H9 (cell line): ENCODE measurements at regions not wholly inside any gene's neighbourhood (a gene's known extent, or its start where the extent isn't known, plus 50 kb on each side); places are given as distances from the start of the nearest gene placed in this dataset.

Source experiments
- DNase-seq: peaks from one replicate; pipeline ENCODE4 v3.0.0-alpha.2; 2017
- H2AFZ ChIP-seq: one replicate; pipeline ENCODE4 v1.6.1; 2013; ENCODE audit warnings: mild to moderate bottlenecking, low read length, control low read depth, moderate library complexity
- H2AK5ac ChIP-seq: 2 replicates; pipeline ENCODE4 v1.6.1; 2013; ENCODE audit warnings: low read length, control low read depth, mixed read lengths; ENCODE audit not compliant: insufficient read length
- H2BK120ac ChIP-seq: one replicate; pipeline ENCODE4 v1.6.1; 2013; ENCODE audit warnings: low read depth, mild to moderate bottlenecking, low read length, control low read depth, inconsistent platforms; ENCODE audit not compliant: poor library complexity, severe bottlenecking
- H2BK12ac ChIP-seq: 2 replicates; pipeline ENCODE4 v1.6.1; 2013; ENCODE audit warnings: low read length, control low read depth, mixed read lengths, low read depth; ENCODE audit not compliant: insufficient read length
- H2BK15ac ChIP-seq: 2 replicates; pipeline ENCODE4 v1.6.1; 2013; ENCODE audit warnings: low read depth, low read length, control low read depth
- H2BK20ac ChIP-seq: one replicate; pipeline ENCODE4 v1.6.1; 2013; ENCODE audit warnings: low read depth, mild to moderate bottlenecking, low read length, control low read depth, inconsistent platforms; ENCODE audit not compliant: poor library complexity, severe bottlenecking
- H2BK5ac ChIP-seq: 2 replicates; pipeline ENCODE4 v1.6.1; 2013; ENCODE audit warnings: low read length, control low read depth, mixed read lengths; ENCODE audit not compliant: insufficient read length
- H3K14ac ChIP-seq: 2 replicates; pipeline ENCODE4 v1.6.1; 2013; ENCODE audit warnings: low read length, control low read depth; ENCODE audit not compliant: insufficient read depth
- H3K18ac ChIP-seq: 2 replicates; pipeline ENCODE4 v1.6.1; 2013; ENCODE audit warnings: low read depth, mild to moderate bottlenecking, mixed read lengths, low read length, control low read depth; ENCODE audit not compliant: insufficient read length
- H3K23ac ChIP-seq: 2 replicates; pipeline ENCODE4 v1.6.1; 2013; ENCODE audit warnings: low read length, control low read depth, mixed read lengths, low read depth; ENCODE audit not compliant: insufficient read length
- H3K23me2 ChIP-seq: 2 replicates; pipeline ENCODE4 v1.6.1; 2013; ENCODE audit warnings: low read depth, mild to moderate bottlenecking, mixed read lengths, low read length, control low read depth; ENCODE audit not compliant: insufficient read length, poor library complexity, severe bottlenecking
- H3K27ac ChIP-seq: 2 replicates; pipeline ENCODE4 v1.5.1; 2013; ENCODE audit warnings: low read length, control low read depth, mixed read lengths, low read depth; ENCODE audit not compliant: insufficient read length
- H3K27me3 ChIP-seq: 2 replicates; pipeline ENCODE4 v1.6.1; 2013; ENCODE audit warnings: low read length, control low read depth, inconsistent platforms; ENCODE audit not compliant: insufficient read depth
- H3K4ac ChIP-seq: 2 replicates; pipeline ENCODE4 v1.6.1; 2013; ENCODE audit warnings: low read depth, mild to moderate bottlenecking, control low read depth, inconsistent platforms, low read length, moderate library complexity
- H3K4me1 ChIP-seq: 2 replicates; pipeline ENCODE4 v1.6.1; 2013; ENCODE audit warnings: low read length, control low read depth, inconsistent platforms; ENCODE audit not compliant: insufficient read depth
- H3K4me2 ChIP-seq: 2 replicates; pipeline ENCODE4 v1.6.1; 2013; ENCODE audit warnings: low read length, control low read depth, mixed read lengths; ENCODE audit not compliant: insufficient read length, insufficient read depth
- H3K56ac ChIP-seq: 2 replicates; pipeline ENCODE4 v1.6.1; 2013; ENCODE audit warnings: low read depth, mild to moderate bottlenecking, mixed read lengths, low read length, control low read depth; ENCODE audit not compliant: insufficient read length
- H3K79me1 ChIP-seq: 2 replicates; pipeline ENCODE4 v1.6.1; 2013; ENCODE audit warnings: low read depth, mild to moderate bottlenecking, moderate library complexity, low read length, control low read depth, inconsistent platforms; ENCODE audit not compliant: insufficient read depth, poor library complexity, severe bottlenecking
- H3K79me2 ChIP-seq: 2 replicates; pipeline ENCODE4 v1.6.1; 2013; ENCODE audit warnings: low read length, control low read depth, inconsistent platforms; ENCODE audit not compliant: insufficient read depth
- H3K9ac ChIP-seq: 2 replicates; pipeline ENCODE4 v1.6.1; 2013; ENCODE audit warnings: low read length, control low read depth, mixed read lengths; ENCODE audit not compliant: insufficient read length; ENCODE audit errors: extremely low read depth
- H3K9me3 ChIP-seq: one replicate; pipeline ENCODE4 v1.6.1; 2013; ENCODE audit warnings: low read depth, low read length, inconsistent platforms; ENCODE audit not compliant: control insufficient read depth
- H3T11ph ChIP-seq: one replicate; pipeline ENCODE4 v1.6.1; 2013; ENCODE audit warnings: mild to moderate bottlenecking, low read length, control low read depth, inconsistent platforms
- H4K20me1 ChIP-seq: one replicate; pipeline ENCODE4 v1.6.1; 2013; ENCODE audit not compliant: control insufficient read depth, insufficient read length, insufficient read depth
- H4K5ac ChIP-seq: 2 replicates; pipeline ENCODE4 v1.6.1; 2013; ENCODE audit warnings: low read depth, mild to moderate bottlenecking, mixed read lengths, low read length, control low read depth; ENCODE audit not compliant: insufficient read length
- H4K8ac ChIP-seq: replicated peaks from 2 replicates; pipeline ENCODE4 v1.6.1; 2013; ENCODE audit warnings: low read length, control low read depth, mixed read lengths, low read depth; ENCODE audit not compliant: insufficient read length
- H4K91ac ChIP-seq: 2 replicates; pipeline ENCODE4 v1.6.1; 2013; ENCODE audit warnings: low read depth, mild to moderate bottlenecking, moderate library complexity, mixed read lengths, low read length, control low read depth; ENCODE audit not compliant: insufficient read length
- H3K27ac Mint-ChIP-seq, 3 experiments: 2 replicates in 2 of 3; 3 replicates in 1 of 3; pipeline ENCODE4 v1.8.0; 2020 to 2021; ENCODE audit warnings: mixed read lengths in 3 of 3, mild to moderate bottlenecking in 1 of 3, moderate library complexity in 1 of 3
- H3K27me3 Mint-ChIP-seq: 2 replicates; pipeline ENCODE4 v1.8.0; 2021; ENCODE audit warnings: low read depth, mild to moderate bottlenecking, moderate library complexity, mixed read lengths
- H3K36me3 Mint-ChIP-seq, 3 experiments: 2 replicates in 2 of 3; 3 replicates in 1 of 3; pipeline ENCODE4 v1.8.0; 2020 to 2021; ENCODE audit warnings: low read depth in 3 of 3, mixed read lengths in 3 of 3; ENCODE audit not compliant: insufficient read depth in 1 of 3
- H3K4me1 Mint-ChIP-seq, 2 experiments: 2 replicates each; pipeline ENCODE4 v1.8.0; 2020; ENCODE audit warnings: mixed read lengths in 2 of 2
- H3K4me3 Mint-ChIP-seq, 2 experiments: 2 replicates in 1 of 2; 3 replicates in 1 of 2; pipeline ENCODE4 v1.8.0; 2020 to 2021; ENCODE audit warnings: mild to moderate bottlenecking in 2 of 2, mixed read lengths in 2 of 2, moderate library complexity in 1 of 2
- H3K9me3 Mint-ChIP-seq, 2 experiments: 2 replicates in 1 of 2; 3 replicates in 1 of 2; pipeline ENCODE4 v1.8.0; 2020; ENCODE audit warnings: mild to moderate bottlenecking in 2 of 2, mixed read lengths in 2 of 2, moderate library complexity in 1 of 2
- CTCF ChIP-seq: fragments of 200-600 bp; sonication (generic); conservative IDR thresholded peaks from 3 replicates; pipeline ENCODE4 v1.8.0; 2021; ENCODE audit warnings: antibody characterized with exemption, mild to moderate bottlenecking
- WGBS: extraction: QIAGEN DNeasy Blood & Tissue Kit; methylation state at CpG from one replicate; pipeline ENCODE4 v1.1.7; 2013; ENCODE audit warnings: missing lambda C conversion rate, low lambda C conversion rate, mixed read lengths; ENCODE audit not compliant: insufficient read length; ENCODE audit errors: extremely low coverage; 5-methylcytosine and 5-hydroxymethylcytosine counted together

DNA sequence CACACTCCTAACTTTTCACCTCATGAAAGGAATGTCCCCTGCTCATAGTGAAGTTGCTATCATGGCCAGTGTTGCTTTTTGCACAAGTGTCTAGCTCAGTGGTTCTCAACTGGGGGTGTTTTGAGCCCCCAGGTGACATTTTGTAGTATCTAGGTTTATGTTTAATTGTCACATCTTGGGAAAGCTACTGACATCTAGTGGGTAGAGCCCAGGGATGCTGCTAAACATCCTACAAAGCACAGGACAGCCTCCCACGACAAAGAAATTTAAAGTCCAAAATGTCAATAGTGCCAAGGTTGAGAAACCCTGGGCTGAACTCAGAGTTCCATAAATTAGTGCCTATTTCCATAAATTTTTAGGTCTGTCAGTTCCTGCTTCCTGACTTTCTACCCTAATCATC, 70.7 kb upstream of the HCCS start:
- H3K27me3 Mint-ChIP-seq, result no peaks in the 10 kb centered on the region; the same call in 1 of the 2 replicates
- WGBS, result no CpG with 5 or more reads among the region's 1 CpG
- DNase-seq, result no peak

More for the DNA sequence above, 70.7 kb upstream of the HCCS start:
- Histone ChIP-seq H3K9ac (no peak overlapping the region), H3K27ac (no peak overlapping the region), H2BK20ac (no peak overlapping the region), H3K4ac (no peak overlapping the region), H3K4me1 (no peaks in the 10 kb centered on the region), H3K79me1 (no peaks in the 10 kb centered on the region), H4K8ac (no peak overlapping the region), H2BK120ac (no peak overlapping the region), H3K23ac (no peak overlapping the region), H4K91ac (no peak overlapping the region), H3T11ph (no peak overlapping the region), H2BK5ac (no peak overlapping the region), H3K14ac (no peak overlapping the region), H3K23me2 (no peaks in the 10 kb centered on the region), H3K9me3 (no peaks in the 10 kb centered on the region), H4K20me1 (no peaks in the 10 kb centered on the region), H3K27me3 (no peaks in the 10 kb centered on the region), H3K79me2 (no peaks in the 10 kb centered on the region), H3K4me2 (no peak overlapping the region), H3K56ac (no peak overlapping the region), H2AFZ (no peak overlapping the region), H2BK12ac (no peak overlapping the region), H4K5ac (no peak overlapping the region), H3K18ac (no peak overlapping the region), H2BK15ac (no peak overlapping the region), H2AK5ac (no peak overlapping the region)
- H3K27ac Mint-ChIP-seq, result no peak overlapping the region
- no peak overlapping the region for H3K4me3 Mint-ChIP-seq
- H3K36me3 Mint-ChIP-seq, result no peaks in the 10 kb centered on the region; a peak in 1 of 7 replicates
- peaks cover 0 to under 1% of the 10 kb centered on the region in 2 experiments; a peak in 1 of 4 replicates for H3K4me1 Mint-ChIP-seq
- TF ChIP-seq CTCF, result no peak
- peaks cover 47 to 52% of the 10 kb centered on the region in 2 experiments for H3K9me3 Mint-ChIP-seq
